Suprapubic skin (tissue), 4 donors: ENCODE measurements at regions not wholly inside any gene's neighbourhood (a gene's known extent, or its start where the extent isn't known, plus 50 kb on each side); places are given as distances from the start of the nearest gene placed in this dataset.

Experiments used
- EP300 ChIP-seq: sonication (generic); formaldehyde crosslinking; IDR thresholded peaks from one replicate; pipeline ENCODE4 v1.6.1; 2017; ENCODE audit warnings: antibody characterized with exemption
- POLR2A ChIP-seq, 2 donors: fragments of 450-650 bp; IDR thresholded peaks; one replicate each; pipeline ENCODE4 v1.6.1; 2017; ENCODE audit warnings: antibody characterized with exemption in 2 of 2, mild to moderate bottlenecking in 2 of 2, moderate library complexity in 2 of 2
- POLR2AphosphoS5 ChIP-seq, 3 donors: sonication (generic); formaldehyde crosslinking; IDR thresholded peaks; one replicate each; pipeline ENCODE4 v1.6.1; 2017; ENCODE audit warnings: antibody characterized with exemption in 3 of 3
- TF ChIP-seq, protein P1 (sequence below), 2 donors: fragments of 200-600 bp in 1 of 2; fragments of 450-650 bp in 1 of 2; sonication (generic) in 1 of 2; IDR thresholded peaks; one replicate each; pipeline ENCODE4 v1.5.1; 2016 to 2019; ENCODE audit warnings: antibody characterized with exemption in 2 of 2, mild to moderate bottlenecking in 1 of 2, moderate library complexity in 1 of 2

DNA sequence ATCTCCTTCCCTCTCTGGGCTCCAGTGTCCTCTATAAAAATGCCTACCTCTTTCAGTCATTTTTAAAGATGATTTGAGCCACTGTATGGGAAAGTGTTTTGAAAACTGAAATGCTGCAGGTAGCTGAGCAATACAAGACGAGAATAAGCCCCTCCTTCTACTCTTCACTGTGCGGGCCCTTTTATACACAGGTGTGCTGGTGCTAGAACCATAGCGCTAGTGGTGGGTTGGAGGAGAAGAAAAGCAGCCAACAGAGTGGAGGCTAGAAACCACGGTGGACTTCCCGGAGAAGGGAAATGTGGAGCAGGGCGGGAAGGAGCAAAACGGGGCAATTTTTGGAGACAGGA lies 58.2 kb upstream of the DLX4 start:
- TF ChIP-seq POLR2AphosphoS5 (IDR thresholded peaks at IDR 0.05), result no peak
- TF ChIP-seq, protein P1, sequence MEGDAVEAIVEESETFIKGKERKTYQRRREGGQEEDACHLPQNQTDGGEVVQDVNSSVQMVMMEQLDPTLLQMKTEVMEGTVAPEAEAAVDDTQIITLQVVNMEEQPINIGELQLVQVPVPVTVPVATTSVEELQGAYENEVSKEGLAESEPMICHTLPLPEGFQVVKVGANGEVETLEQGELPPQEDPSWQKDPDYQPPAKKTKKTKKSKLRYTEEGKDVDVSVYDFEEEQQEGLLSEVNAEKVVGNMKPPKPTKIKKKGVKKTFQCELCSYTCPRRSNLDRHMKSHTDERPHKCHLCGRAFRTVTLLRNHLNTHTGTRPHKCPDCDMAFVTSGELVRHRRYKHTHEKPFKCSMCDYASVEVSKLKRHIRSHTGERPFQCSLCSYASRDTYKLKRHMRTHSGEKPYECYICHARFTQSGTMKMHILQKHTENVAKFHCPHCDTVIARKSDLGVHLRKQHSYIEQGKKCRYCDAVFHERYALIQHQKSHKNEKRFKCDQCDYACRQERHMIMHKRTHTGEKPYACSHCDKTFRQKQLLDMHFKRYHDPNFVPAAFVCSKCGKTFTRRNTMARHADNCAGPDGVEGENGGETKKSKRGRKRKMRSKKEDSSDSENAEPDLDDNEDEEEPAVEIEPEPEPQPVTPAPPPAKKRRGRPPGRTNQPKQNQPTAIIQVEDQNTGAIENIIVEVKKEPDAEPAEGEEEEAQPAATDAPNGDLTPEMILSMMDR (IDR thresholded peaks at IDR 0.05), result no peak
- no peak for TF ChIP-seq EP300
- no peak for TF ChIP-seq POLR2A (IDR thresholded peaks at IDR 0.05)
